ENCODE measurements at regions not wholly inside any gene's neighbourhood (a gene's known extent, or its start where the extent isn't known, plus 50 kb on each side); places are given as distances from the start of the nearest gene placed in this dataset.
"Not testable (repeated sequence)": the region's sequence is repeated elsewhere in the genome, so short reads cannot be mapped to it uniquely, and the experiment has no call there.

DNA sequence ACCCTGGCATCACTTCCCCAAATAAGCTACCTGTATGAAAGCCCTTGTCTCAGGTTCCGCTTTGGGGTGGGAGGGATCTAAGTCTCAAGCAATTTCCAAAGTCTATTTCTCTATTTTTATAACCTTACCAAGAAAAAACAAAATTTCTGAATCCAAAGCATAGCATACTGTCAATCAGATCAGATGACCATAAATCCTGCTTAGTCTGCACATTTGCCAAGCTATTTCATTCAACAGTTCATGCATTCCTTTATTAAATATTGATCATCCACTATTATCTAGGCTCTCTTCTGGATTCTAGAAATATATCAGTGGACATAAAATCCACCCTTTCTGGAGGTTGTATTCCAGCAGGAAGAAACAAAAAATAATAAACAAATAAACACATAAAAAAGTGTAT, 263.5 kb upstream of the USP15 start:
- no peak for DNase-seq

GRCh38 chr12:61998791-61999190, 261.4 kb upstream of the USP15 start:
- DNase-seq: no peak

DNA sequence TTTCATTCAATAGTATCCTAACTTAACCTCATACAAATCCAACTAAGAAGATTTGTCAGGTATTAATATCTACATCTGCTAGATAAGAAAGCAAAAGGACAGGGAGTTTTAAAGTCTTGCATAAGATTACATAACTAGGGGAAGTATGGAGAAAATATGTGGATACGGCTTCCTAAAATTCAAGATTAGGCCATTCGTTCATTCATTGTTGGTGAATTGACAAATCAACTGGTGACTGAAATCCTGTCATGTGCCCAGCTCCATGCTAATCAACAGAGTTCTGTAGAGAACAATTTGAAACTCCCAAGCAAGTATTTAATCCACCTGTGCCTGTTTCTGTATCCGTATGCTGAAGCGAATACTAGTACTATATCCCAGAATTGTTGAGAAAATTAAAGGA, 260.9 kb upstream of the USP15 start:
- DNase-seq: no peak

GRCh38 chr12:62001424-62001823, 258.8 kb upstream of the USP15 start:
- DNase-seq: no peak

DNA sequence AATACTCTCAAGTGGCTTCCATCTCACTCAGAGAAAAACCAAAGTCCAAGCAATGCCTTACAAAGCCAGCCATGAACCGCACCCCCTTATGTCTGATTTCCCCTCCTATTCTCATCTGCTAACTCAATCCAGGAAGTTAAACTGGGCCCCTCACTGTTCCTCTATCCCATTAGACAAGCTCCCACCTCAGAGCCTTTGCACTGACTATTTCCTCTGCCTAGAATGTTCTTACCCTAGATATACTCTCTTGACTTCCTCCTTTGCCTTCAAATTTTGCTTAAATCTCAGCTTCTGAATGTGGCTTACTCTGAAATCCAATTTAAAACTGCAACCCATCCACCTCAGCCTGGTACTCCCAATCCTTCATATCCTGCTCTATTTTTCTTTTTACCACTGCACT, 257.0 kb upstream of the USP15 start:
- no peak for DNase-seq

GRCh38 chr12:62003701-62004100, 256.5 kb upstream of the USP15 start:
- no peak for DNase-seq

- DNase-seq: no peak
These were observed 254.6 kb upstream of the USP15 start for GRCh38 chr12:62005615-62006014.

DNA sequence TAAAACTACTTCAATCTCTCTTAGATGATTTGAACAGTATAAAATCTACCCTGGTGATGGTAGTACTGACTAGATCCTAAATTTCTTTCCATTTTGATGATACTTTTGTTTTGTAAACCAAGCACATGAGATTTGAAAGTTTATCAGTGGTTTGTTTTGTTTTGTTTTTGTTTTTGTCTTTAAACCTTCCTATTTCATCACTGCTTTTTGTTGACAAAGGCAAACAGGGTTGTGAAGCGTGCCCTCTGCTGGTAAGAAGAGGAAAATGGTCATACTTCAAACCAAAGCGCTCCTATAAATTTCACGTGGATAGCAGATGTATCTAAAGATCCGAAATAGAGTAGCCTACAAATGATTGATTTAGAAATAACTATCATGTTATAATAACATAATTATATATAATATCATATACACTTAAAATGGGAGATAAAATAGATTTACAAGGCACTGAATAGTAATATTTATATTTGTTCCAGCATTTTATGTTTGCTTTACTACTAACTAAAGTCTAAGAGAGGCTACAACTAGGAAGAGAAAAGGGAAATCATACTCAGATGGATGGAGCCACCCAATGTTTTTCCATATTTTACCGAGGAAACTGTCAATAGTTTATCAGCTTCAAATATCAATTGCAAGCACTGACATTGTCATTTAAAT, 254.0 kb upstream of the USP15 start:
- no peak for DNase-seq

DNA sequence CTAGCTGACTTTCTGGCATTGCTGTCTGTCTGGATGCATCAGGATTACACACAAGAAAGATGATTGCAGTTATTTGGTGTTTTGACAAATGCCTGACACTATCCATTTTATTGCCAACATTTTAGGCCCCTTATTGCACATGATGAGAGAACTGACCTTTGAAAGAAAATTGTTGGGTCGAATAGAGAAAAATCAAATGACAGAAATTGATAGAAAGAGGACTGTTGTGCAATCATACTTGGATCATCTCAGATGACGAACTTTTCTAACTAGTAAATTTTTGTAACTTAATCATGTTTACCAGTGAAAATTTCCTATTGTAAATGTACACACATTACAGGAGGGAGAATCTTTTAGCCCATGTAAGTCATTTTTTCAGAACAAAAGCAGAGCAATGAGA, 251.5 kb upstream of the USP15 start:
- no peak for DNase-seq

- no peak for DNase-seq
These were observed 250.8 kb upstream of the USP15 start for GRCh38 chr12:62009445-62009844.

GRCh38 chr12:62010331-62010906, 249.8 kb upstream of the USP15 start:
- DNase-seq: not testable (repeated sequence)

DNA sequence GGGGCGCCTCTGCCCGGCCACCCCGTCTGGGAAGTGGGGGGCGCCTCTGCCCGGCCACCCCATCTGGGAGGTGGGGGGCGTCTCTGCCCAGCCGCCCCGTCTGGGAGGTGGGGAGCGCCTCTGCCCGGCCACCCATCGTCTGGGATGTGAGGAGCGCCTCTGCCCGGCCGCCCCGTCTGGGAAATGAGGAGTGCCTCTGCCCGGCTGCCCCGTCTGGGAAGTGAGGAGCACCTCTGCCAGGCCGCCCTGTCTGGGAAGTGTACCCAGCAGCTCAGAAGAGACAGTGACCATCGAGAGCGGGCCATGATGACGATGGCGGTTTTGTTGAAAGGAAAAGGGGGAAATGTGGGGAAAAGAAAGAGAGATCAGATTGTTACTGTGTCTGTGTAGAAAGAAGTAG, 249.2 kb upstream of the USP15 start:
- not testable (repeated sequence) for DNase-seq

DNA sequence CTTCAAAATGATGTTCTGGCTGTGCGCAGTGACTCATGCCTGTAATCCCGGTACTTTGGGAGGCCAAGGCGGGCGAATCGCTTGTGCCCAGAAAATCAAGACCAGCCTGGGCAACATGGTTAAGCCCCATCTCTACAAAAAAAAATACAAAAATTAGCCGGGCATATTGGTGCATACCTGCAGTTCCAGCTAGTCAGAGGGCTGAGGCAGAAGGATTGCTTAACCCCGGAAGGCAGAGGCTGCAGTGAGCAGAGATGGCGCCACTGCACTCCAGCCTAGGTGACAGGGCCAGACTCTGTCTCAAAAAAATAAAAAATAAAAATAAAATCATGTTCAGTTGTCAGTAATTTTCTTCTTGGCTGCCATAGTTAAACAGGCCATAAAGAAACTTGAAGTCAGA, 245.9 kb upstream of the USP15 start:
- no peak for DNase-seq

GRCh38 chr12:62016021-62016420, 244.2 kb upstream of the USP15 start:
- DNase-seq: no peak

DNA sequence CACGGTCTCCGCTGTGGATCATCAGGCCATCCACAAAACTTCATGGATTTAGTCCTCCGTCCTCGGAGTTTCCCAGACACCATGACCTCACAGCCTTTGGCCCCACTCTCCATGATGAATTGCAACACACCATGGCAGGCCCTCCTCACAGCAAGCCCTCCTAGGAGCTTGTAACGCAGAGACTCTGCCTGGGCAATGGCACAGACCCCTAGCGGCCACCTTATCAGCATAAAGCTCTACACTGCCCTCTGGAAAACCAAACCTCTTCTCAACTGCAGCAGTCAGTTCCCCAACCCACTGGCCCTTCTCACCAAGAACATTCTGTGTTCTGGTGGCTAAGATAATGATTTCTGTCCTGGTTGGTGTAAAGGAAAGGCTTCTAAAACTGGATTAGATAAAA, 238.4 kb upstream of the USP15 start:
- DNase-seq: no peak

DNA sequence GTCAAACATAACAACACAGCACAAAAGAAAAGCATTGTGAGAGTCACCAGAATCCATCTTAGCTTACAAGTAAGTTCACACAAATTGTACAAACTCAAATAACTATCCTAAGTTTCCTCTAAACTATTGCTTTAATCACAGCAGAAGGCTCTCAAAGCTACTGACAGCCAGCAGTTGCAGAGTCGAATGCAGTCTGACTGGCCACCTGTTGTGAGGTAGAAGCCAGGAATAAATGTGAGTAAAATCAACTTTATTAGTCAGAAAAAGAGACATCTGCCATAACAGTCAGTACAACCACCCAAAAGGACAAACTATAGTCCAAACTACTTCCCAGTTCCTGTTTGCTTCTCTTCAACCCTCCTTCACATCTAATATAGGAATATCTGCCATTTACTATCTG, 231.7 kb upstream of the USP15 start:
- no peak for DNase-seq

DNA sequence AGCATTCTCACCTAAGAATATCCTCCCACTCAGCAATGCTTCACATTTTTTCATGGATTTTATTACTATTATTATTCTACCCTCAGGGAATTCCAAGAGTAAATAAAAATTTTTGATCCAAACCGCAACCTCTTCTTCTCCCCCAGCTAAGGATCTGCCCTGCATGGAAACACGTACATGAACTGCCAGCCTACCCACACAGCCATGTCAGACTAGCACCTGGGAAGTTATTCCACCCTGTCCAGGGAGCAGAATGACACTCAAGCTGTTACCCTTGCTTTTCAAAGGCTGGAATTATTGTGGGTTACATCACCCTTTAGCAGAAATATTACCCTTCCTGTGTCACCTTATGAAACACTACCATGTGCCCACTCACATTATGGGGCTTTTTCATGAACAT, 227.3 kb upstream of the USP15 start:
- no peak for DNase-seq

DNA sequence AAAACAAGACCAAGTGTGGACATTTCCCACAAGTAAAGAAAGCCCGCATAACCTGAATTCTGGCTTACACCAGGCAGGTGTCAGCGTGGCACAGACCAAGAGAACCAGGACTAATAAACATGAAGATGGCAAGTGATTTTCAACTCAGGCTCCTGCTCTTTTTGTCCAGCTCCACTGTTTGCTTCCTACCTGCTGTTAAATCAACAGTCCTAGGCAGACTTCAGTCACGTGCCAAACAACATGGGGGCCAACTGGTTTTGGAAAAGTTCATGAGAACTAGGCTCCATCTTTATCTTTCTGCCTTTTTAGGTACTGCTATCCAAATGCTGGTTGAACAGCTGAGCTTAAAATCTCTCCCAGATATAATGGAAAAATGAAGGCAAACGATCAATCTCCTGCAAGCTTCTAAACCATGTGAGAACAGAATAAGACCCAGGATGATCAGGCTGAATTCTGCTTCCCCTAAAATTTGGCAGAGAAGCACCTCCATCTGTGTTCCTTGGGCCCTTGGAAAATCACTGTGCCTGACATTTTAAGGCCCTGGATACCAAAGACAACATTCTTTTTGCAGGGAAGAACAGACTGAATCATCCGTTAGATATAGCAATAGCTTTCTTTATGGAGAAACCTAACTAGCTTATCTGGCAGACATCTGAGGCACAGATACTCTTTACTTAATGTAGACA, 215.6 kb upstream of the USP15 start:
- no peak for DNase-seq

DNA sequence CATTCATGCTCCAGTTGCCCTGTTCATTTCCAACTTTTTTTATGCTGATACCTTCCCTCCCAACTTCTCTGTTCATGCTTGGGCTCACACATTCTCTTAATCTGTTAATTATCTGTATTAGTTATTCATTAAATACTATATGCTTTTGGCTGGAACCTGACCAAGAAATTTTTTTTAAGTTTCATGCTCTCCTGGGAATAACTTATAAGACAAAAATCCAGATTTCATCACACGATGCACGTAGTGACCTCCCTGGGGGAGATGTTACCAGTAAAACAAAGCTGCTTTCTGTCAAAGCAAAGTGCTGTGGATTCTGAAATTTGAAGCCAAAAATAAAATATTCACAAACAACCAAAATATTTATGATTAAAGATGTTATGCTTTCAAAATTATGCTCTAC, 215.0 kb upstream of the USP15 start:
- DNase-seq: no peak

DNA sequence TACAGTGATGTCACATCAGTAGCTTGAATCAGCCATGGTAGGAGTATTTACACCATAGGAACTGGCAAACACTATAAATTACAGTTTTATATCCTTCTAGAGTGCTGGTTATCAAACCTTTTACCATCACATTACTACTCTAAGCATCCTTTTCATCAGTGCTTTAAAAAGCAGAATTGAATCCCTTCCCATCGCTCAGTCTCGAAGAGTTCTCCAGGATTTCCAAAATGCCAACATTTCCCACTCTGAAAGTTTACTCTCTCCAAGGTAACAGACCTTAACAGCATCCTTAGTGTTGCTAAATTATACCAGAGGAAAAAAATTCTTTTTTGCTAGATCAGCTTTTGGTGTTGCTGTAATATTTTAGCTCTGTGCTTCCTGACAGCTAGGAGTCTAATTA, 209.4 kb upstream of the USP15 start:
- DNase-seq: no peak

DNA sequence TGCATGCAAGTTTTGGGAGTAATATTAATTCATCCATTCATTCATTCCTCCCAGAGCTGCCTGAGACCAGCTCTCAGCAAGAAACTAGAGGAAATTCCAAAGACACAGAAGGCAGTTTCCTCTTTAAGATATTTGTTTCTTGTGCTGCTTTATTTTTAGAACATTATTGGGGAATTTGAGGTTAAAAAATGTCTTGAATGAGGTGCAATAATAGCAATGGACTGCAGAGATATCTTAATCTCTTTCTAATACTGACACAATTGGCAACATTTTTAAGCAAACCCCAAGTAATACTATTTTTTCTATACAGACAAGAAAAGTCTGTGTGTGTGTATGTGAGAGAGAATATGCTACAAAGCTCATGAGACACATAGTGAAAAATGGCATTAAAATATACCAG, 190.2 kb upstream of the USP15 start:
- no peak for DNase-seq

- not testable (repeated sequence) for DNase-seq
These were observed 187.0 kb upstream of the USP15 start for GRCh38 chr12:62073236-62073635.

DNA sequence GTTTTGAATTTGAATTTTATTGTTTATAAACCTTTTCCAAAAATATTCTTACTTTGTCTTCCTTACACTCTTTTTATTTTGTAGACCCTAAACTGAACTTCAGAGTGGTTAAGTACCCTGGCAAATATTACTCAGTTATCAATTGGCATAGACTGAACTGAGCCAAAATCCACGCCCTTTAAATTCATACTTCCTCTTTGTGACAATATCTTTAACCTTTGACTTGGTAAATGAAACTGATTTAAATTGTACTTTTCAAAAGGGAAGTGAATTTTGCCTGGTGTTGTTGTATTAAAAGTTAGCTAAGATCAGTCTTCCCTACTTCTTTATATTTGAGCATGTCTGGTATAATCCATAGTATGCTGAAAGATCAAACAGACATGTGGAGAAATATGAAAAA, 184.3 kb upstream of the USP15 start:
- DNase-seq: no peak

DNA sequence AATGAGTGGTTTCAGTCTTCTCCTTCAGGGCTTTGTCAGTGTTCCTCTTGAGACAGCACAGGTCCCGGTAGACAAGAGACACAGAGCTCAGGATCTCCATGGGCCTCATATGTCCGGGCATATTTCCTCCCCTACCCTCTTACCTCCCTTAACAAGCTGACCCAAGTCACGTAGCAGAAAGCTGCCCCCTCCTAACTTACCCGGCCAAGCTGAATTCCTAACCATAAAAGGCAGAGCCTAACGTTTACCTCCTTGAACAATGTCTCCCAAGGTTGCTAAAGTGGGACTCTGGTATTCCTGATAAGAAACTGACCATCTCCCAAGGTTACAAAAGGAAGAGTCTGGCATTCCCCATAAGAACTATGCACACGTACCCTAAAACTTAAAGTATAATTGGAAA, 182.2 kb upstream of the USP15 start:
- no peak for DNase-seq

- no peak for DNase-seq
These were observed 177.8 kb upstream of the USP15 start for GRCh38 chr12:62082448-62082847.

Data from NCI-H1436 treated with DMSO at 0.1 percent for 48 hours (cell line).